ENCODE measurements at regions not wholly inside any gene's neighbourhood (a gene's known extent, or its start where the extent isn't known, plus 50 kb on each side); places are given as distances from the start of the nearest gene placed in this dataset.

DNA sequence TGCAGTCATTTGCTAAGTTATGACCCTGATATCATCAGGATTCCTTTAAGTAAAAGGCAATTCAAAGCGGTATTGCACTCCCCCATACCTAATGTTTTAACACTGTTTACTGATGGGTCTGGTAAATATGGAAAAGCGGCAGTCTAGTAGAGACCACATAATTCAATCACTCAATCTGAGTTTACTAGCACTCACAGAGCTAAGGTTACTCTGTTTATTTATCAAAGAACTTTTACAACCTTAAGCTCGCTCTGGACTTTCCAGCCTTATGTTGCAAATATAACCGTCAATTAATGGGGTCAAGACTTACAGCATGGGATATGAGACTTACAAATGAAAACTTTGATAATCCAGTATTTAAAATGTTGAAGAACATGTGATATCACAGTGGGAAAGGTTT lies 124.5 kb upstream of the ZCCHC13 start:
- no peaks in the 10 kb centered on the region for H3K9me3 ChIP-seq (ENCODE audit: low read length)
- no peak overlapping the region for H3K27ac ChIP-seq (ENCODE audit: extremely low read length, insufficient read depth, low read length)
- ChIA-PET POLR2A (interaction anchor here (1.4 kb wide), 1 partner anchor 113 kb away, joined by 6 read pairs; no protein-coding TSS in a partner anchor), CTCF (ENCODE audit: low intra/inter-chr PET ratio, low total read pairs) (no interaction called here)
- in situ Hi-C loops (cut with HindIII; ENCODE audit: extremely low pct_ligation_motif_present, low pct_unique_long_range_greater_than_20kb) (no loop called here), intact Hi-C loops (cut with micrococcal nuclease; ENCODE audit: unreplicated experiment) (loop anchor here (2.0 kb wide), 1 partner anchor 27 kb away; no protein-coding TSS in a partner anchor)
- DNase-seq (ENCODE audit: low spot score) (no peak), FAIRE-seq (no peak), ATAC-seq (no peak)
- no peak for TF ChIP-seq ZFP62 (CRISPR knock-in tag; IDR thresholded peaks at IDR 0.05)
- TF ChIP-seq, protein P1, sequence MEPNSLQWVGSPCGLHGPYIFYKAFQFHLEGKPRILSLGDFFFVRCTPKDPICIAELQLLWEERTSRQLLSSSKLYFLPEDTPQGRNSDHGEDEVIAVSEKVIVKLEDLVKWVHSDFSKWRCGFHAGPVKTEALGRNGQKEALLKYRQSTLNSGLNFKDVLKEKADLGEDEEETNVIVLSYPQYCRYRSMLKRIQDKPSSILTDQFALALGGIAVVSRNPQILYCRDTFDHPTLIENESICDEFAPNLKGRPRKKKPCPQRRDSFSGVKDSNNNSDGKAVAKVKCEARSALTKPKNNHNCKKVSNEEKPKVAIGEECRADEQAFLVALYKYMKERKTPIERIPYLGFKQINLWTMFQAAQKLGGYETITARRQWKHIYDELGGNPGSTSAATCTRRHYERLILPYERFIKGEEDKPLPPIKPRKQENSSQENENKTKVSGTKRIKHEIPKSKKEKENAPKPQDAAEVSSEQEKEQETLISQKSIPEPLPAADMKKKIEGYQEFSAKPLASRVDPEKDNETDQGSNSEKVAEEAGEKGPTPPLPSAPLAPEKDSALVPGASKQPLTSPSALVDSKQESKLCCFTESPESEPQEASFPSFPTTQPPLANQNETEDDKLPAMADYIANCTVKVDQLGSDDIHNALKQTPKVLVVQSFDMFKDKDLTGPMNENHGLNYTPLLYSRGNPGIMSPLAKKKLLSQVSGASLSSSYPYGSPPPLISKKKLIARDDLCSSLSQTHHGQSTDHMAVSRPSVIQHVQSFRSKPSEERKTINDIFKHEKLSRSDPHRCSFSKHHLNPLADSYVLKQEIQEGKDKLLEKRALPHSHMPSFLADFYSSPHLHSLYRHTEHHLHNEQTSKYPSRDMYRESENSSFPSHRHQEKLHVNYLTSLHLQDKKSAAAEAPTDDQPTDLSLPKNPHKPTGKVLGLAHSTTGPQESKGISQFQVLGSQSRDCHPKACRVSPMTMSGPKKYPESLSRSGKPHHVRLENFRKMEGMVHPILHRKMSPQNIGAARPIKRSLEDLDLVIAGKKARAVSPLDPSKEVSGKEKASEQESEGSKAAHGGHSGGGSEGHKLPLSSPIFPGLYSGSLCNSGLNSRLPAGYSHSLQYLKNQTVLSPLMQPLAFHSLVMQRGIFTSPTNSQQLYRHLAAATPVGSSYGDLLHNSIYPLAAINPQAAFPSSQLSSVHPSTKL (CRISPR knock-in tag; IDR thresholded peaks at IDR 0.05): 0 out of 2 replicates have a peak, but pooled peaks have one; percentile 1
- no peaks in the 10 kb centered on the region for H3K36me3 ChIP-seq (replicated peaks in 1 of 2; ENCODE audit: control insufficient read depth in 1 of 2, insufficient read depth in 2 of 2, low read length in 2 of 2)
- no peak overlapping the region; a peak in 1 of 6 replicates for H3K4me3 ChIP-seq (replicated peaks in 1 of 3; ENCODE audit: insufficient read depth in 1 of 3, low read depth in 2 of 3, low read length in 3 of 3)
- no peaks in the 10 kb centered on the region for H3K79me2 ChIP-seq (ENCODE audit: insufficient read depth, low read length)
- H3K9ac ChIP-seq (ENCODE audit: insufficient read depth, low read depth, low read length): no peak overlapping the region
- H4K20me1 ChIP-seq (ENCODE audit: insufficient read depth, low read length): no peaks in the 10 kb centered on the region
- peaks cover 14% of the 10 kb centered on the region for H3K4me1 ChIP-seq (ENCODE audit: insufficient read depth, low read length)
- BruUV-seq (replicated peaks): no TSS peak
- no peak overlapping the region for H2AFZ ChIP-seq (ENCODE audit: low read length)
- no peaks in the 10 kb centered on the region for H3K27me3 ChIP-seq (ENCODE audit: control insufficient read depth in 1 of 2, insufficient read depth in 2 of 2, low read length in 2 of 2)
- H3K4me2 ChIP-seq (ENCODE audit: low read depth, low read length): peak overlapping the region; percentile 47; the same call in 1 of the 2 replicates
- whole genome bisulfite sequencing (ENCODE audit: low lambda C conversion rate): 15% methylated on average over 4 of the region's 4 CpGs

DNA sequence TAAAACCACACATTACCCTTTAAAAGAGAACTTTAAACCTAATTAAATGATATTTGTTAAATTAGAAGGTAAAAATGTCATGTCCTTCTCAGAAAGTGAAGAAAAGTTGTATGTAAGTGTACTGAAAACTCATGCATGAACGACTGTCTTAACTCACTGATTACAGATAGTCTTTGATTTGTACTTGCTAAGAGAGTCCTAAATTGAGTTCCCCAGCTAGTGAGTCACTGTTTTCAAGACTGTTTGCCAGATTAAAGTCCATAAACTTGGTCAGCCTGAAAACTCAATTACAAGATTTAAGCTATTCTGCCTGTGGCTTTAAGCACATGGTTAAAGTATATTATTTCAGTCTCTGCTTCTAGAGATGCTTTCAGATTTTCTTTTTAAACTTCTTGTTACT lies 124.9 kb upstream of the ZCCHC13 start:
- BruUV-seq (replicated peaks): no TSS peak
- POLR2A ChIA-PET: interaction anchor here (1.4 kb wide), 1 partner anchor 114 kb away, joined by 6 read pairs; no protein-coding TSS in a partner anchor
- FAIRE-seq: no peak

More for the DNA sequence above, 124.9 kb upstream of the ZCCHC13 start:
- Histone ChIP-seq H2AFZ (ENCODE audit: low read length) (no peak overlapping the region), H3K4me1 (ENCODE audit: insufficient read depth, low read length) (peaks cover 14% of the 10 kb centered on the region), H4K20me1 (ENCODE audit: insufficient read depth, low read length) (no peaks in the 10 kb centered on the region), H3K9ac (ENCODE audit: insufficient read depth, low read depth, low read length) (no peak overlapping the region), H3K27me3 (ENCODE audit: control insufficient read depth in 1 of 2, insufficient read depth in 2 of 2, low read length in 2 of 2) (no peaks in the 10 kb centered on the region), H3K36me3 (replicated peaks in 1 of 2; ENCODE audit: control insufficient read depth in 1 of 2, insufficient read depth in 2 of 2, low read length in 2 of 2) (no peaks in the 10 kb centered on the region), H3K4me3 (replicated peaks in 1 of 3; ENCODE audit: insufficient read depth in 1 of 3, low read depth in 2 of 3, low read length in 3 of 3) (no peak overlapping the region; a peak in 1 of 6 replicates), H3K79me2 (ENCODE audit: insufficient read depth, low read length) (no peaks in the 10 kb centered on the region), H3K27ac (ENCODE audit: extremely low read length, insufficient read depth, low read length) (no peak overlapping the region), H3K4me2 (ENCODE audit: low read depth, low read length) (peak overlapping the region; percentile 47), H3K9me3 (ENCODE audit: low read length) (no peaks in the 10 kb centered on the region)
- TF ChIP-seq FOSL2 (CRISPR knock-in tag; IDR thresholded peaks at IDR 0.05) (peak; percentile 33; the same call in 1 of the 2 replicates), SMARCE1 (IDR thresholded peaks at IDR 0.05; ENCODE audit: borderline replicate concordance) (no peak), MIXL1 (CRISPR knock-in tag; IDR thresholded peaks at IDR 0.05) (peak; percentile 21; the same call in 1 of the 2 replicates), JUND (CRISPR knock-in tag; IDR thresholded peaks at IDR 0.05) (no peak)
- TF ChIP-seq, protein P1 (CRISPR knock-in tag; IDR thresholded peaks at IDR 0.05): 0 out of 2 replicates have a peak, but pooled peaks have one; percentile 20
- DNase-seq (ENCODE audit: low spot score): peak; percentile 39
- intact Hi-C loops (cut with micrococcal nuclease; ENCODE audit: unreplicated experiment): loop anchor here (2.0 kb wide), 1 partner anchor 26 kb away; no protein-coding TSS in a partner anchor
- peak; percentile 56; the same call in 2 of the 3 replicates for ATAC-seq
- in situ Hi-C loops (cut with HindIII; ENCODE audit: extremely low pct_ligation_motif_present, low pct_unique_long_range_greater_than_20kb): no loop called here
- CTCF ChIA-PET (ENCODE audit: low intra/inter-chr PET ratio, low total read pairs): no interaction called here
- 0% methylated on average over 1 of the region's 1 CpG for WGBS (ENCODE audit: low lambda C conversion rate)
